SU-DHL-6 (cell line): ENCODE measurements at regions not wholly inside any gene's neighbourhood (a gene's known extent, or its start where the extent isn't known, plus 50 kb on each side); places are given as distances from the start of the nearest gene placed in this dataset.

Experiments
- EZH2phosphoT487 ChIP-seq: fragments of 200-600 bp; sonication (generic), shearing (Covaris generic); conservative IDR thresholded peaks from 2 replicates; pipeline ENCODE4 v1.6.1; 2018; ENCODE audit warnings: mild to moderate bottlenecking, antibody characterized with exemption, low read length, moderate library complexity, mixed read lengths
- TF ChIP-seq, protein P1 (sequence below): fragments of 200-600 bp; sonication (generic); IDR thresholded peaks from one replicate; pipeline ENCODE4 v1.5.1; 2017; ENCODE audit warnings: antibody characterized with exemption, mild to moderate bottlenecking, low read length, moderate library complexity; ENCODE audit not compliant: insufficient read depth, poor library complexity, severe bottlenecking

DNA sequence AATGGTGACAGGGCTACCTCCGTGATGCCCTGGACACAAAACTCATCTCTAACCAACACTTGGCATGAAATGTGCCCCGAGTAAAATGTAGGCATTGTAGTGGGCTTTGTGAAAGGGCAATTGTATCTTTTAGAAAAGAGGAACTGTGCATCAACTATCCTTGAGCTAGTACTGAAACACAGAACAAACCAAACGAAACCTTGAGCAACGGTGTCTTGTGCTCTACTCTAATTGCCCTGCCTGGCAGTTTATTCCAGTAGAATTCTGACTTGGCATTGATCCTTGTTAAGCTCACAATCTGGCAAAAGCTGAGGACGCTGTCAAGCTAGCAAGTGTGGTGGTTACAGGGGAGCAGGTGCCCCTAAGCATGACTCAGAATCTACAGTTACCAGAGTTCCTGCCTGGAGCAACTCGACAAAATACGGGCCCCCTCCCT lies 707.1 kb upstream of the SPRY2 start:
- TF ChIP-seq, protein P1, sequence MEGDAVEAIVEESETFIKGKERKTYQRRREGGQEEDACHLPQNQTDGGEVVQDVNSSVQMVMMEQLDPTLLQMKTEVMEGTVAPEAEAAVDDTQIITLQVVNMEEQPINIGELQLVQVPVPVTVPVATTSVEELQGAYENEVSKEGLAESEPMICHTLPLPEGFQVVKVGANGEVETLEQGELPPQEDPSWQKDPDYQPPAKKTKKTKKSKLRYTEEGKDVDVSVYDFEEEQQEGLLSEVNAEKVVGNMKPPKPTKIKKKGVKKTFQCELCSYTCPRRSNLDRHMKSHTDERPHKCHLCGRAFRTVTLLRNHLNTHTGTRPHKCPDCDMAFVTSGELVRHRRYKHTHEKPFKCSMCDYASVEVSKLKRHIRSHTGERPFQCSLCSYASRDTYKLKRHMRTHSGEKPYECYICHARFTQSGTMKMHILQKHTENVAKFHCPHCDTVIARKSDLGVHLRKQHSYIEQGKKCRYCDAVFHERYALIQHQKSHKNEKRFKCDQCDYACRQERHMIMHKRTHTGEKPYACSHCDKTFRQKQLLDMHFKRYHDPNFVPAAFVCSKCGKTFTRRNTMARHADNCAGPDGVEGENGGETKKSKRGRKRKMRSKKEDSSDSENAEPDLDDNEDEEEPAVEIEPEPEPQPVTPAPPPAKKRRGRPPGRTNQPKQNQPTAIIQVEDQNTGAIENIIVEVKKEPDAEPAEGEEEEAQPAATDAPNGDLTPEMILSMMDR = no peak
- no peak for TF ChIP-seq EZH2phosphoT487
